ENCODE measurements at regions not wholly inside any gene's neighbourhood (a gene's known extent, or its start where the extent isn't known, plus 50 kb on each side); places are given as distances from the start of the nearest gene placed in this dataset.

DNA sequence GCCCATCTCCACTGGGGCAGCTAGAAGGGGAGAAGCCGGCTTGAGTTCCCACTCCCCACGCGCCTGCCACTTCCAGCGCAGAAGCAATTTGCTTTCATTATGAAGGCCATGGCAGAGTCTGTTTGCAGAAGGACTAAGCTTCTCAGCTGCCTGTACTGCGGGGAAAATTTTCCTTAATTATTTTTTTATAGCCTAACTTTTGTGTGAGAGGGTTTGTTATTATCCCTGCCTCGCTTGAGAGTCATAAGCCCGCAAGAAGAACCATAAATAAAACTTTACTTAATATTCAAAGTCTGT lies 56.0 kb upstream of the DLK1 start:
- no peak overlapping the region for H3K9ac ChIP-seq (ENCODE audit: extremely low read depth, insufficient read length, low read length)
- no peak overlapping the region for H3K27ac ChIP-seq (ENCODE audit: insufficient read length, low read depth, low read length)
- peaks cover 42% of the 10 kb centered on the region for H3K27me3 Mint-ChIP-seq (ENCODE audit: low read depth)
- no peak overlapping the region for H2BK120ac ChIP-seq (ENCODE audit: low read depth, low read length, poor library complexity, severe bottlenecking)
- H3K23ac ChIP-seq (ENCODE audit: insufficient read length, low read depth, low read length): no peak overlapping the region
- H3K4me1 Mint-ChIP-seq: peaks cover 23 to 35% of the 10 kb centered on the region in 2 experiments
- H3K56ac ChIP-seq (ENCODE audit: insufficient read length, low read depth, low read length): no peak overlapping the region
- TF ChIP-seq, protein P1, sequence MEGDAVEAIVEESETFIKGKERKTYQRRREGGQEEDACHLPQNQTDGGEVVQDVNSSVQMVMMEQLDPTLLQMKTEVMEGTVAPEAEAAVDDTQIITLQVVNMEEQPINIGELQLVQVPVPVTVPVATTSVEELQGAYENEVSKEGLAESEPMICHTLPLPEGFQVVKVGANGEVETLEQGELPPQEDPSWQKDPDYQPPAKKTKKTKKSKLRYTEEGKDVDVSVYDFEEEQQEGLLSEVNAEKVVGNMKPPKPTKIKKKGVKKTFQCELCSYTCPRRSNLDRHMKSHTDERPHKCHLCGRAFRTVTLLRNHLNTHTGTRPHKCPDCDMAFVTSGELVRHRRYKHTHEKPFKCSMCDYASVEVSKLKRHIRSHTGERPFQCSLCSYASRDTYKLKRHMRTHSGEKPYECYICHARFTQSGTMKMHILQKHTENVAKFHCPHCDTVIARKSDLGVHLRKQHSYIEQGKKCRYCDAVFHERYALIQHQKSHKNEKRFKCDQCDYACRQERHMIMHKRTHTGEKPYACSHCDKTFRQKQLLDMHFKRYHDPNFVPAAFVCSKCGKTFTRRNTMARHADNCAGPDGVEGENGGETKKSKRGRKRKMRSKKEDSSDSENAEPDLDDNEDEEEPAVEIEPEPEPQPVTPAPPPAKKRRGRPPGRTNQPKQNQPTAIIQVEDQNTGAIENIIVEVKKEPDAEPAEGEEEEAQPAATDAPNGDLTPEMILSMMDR (conservative IDR thresholded peaks at IDR 0.05): no peak
- no peak overlapping the region for H3K18ac ChIP-seq (ENCODE audit: insufficient read length, low read depth, low read length)
- DNase-seq: no peak
- no peaks in the 10 kb centered on the region for H3K79me1 ChIP-seq (ENCODE audit: insufficient read depth, low read depth, low read length, poor library complexity, severe bottlenecking)
- H3K79me2 ChIP-seq (ENCODE audit: insufficient read depth, low read length): no peaks in the 10 kb centered on the region
- no peak overlapping the region for H3K4me2 ChIP-seq (ENCODE audit: insufficient read depth, insufficient read length, low read length)
- H3K4me3 Mint-ChIP-seq: no peak overlapping the region
- H3K9me3 ChIP-seq (ENCODE audit: control insufficient read depth, low read depth, low read length): no peaks in the 10 kb centered on the region
- no peak overlapping the region for H4K91ac ChIP-seq (ENCODE audit: insufficient read length, low read depth, low read length)
- no peak overlapping the region for H3T11ph ChIP-seq (ENCODE audit: low read length)
- H3K27me3 ChIP-seq (ENCODE audit: insufficient read depth, low read length): no peaks in the 10 kb centered on the region; the same call in 1 of the 2 replicates
- H4K20me1 ChIP-seq (ENCODE audit: control insufficient read depth, insufficient read depth, insufficient read length): no peaks in the 10 kb centered on the region
- H2BK15ac ChIP-seq (ENCODE audit: low read depth, low read length): no peak overlapping the region
- H4K5ac ChIP-seq (ENCODE audit: insufficient read length, low read depth, low read length): no peak overlapping the region
- no peaks in the 10 kb centered on the region for H3K23me2 ChIP-seq (ENCODE audit: insufficient read length, low read depth, low read length, poor library complexity, severe bottlenecking)
- H2AK5ac ChIP-seq (ENCODE audit: insufficient read length, low read length): no peak overlapping the region
- peaks cover 0 to 6% (median 4%) of the 10 kb centered on the region in 3 experiments; a peak in 3 of 7 replicates for H3K36me3 Mint-ChIP-seq (ENCODE audit: insufficient read depth in 1 of 3, low read depth in 3 of 3)
- H2BK20ac ChIP-seq (ENCODE audit: low read depth, low read length, poor library complexity, severe bottlenecking): no peak overlapping the region
- H3K4me1 ChIP-seq (ENCODE audit: insufficient read depth, low read length): no peaks in the 10 kb centered on the region
- H2AFZ ChIP-seq (ENCODE audit: low read length): no peak overlapping the region
- H2BK12ac ChIP-seq (ENCODE audit: insufficient read length, low read depth, low read length): no peak overlapping the region
- H3K9me3 Mint-ChIP-seq: peaks cover 0 to 4% of the 10 kb centered on the region in 2 experiments; a peak in 3 of 5 replicates
- H2BK5ac ChIP-seq (ENCODE audit: insufficient read length, low read length): no peak overlapping the region
- H3K4ac ChIP-seq (ENCODE audit: low read depth, low read length): no peak overlapping the region
- WGBS (ENCODE audit: extremely low coverage, insufficient read length, low lambda C conversion rate): no CpG with 5 or more reads among the region's 7 CpGs
- H3K14ac ChIP-seq (ENCODE audit: insufficient read depth, low read length): no peak overlapping the region
- no peak overlapping the region for H4K8ac ChIP-seq (replicated peaks; ENCODE audit: insufficient read length, low read depth, low read length)
- no peak overlapping the region for H3K27ac Mint-ChIP-seq

Data from H9 (cell line).